HG03159 (cell line): ENCODE measurements at regions not wholly inside any gene's neighbourhood (a gene's known extent, or its start where the extent isn't known, plus 50 kb on each side); places are given as distances from the start of the nearest gene placed in this dataset.

ENCODE experiments used
- ATAC-seq: cut with Tn5 transposase; IDR thresholded peaks from one replicate; pipeline ENCODE4 v1.9.1; 2021; ENCODE audit warnings: mild to moderate bottlenecking, moderate library complexity; ENCODE audit not compliant: unreplicated experiment

DNA sequence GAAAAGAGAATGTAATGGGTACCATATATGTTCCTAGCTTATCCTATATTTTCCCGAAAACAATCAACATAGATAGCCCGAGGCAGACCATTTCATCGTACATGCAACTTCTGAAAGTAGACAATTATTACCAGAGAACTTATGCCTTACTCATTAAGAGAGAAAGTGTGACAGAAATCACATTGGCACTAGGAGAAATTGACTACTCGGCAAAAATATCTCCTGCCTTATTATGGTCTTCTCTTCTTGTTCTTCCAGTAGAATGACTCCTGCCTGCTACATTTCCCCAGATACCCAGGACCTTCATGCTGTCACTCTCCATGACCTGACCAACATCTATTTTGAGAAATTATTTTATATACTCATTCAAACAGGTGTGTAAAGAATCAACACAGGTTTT is 1015.7 kb downstream of the TUSC7 start:
- no peak for ATAC-seq

DNA sequence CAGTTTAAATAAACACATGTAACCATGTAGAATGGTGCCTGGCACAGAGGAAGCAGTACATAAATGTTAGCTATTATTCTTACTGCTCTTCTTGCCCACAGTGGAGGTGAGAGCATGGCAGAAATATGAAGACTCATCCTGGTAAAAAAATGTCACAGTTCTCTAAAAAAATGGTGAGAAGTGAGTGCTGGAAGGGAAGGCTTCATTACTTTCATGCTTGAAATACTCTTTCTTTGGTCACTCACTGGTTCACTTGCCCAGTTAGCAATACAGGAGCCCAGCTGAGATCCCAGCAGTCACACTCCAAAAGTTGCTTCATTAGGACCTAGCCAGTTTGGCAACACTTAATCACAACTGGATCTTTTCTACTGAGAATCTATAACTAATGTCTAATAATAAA is 1017.2 kb downstream of the TUSC7 start:
- ATAC-seq = no peak

DNA sequence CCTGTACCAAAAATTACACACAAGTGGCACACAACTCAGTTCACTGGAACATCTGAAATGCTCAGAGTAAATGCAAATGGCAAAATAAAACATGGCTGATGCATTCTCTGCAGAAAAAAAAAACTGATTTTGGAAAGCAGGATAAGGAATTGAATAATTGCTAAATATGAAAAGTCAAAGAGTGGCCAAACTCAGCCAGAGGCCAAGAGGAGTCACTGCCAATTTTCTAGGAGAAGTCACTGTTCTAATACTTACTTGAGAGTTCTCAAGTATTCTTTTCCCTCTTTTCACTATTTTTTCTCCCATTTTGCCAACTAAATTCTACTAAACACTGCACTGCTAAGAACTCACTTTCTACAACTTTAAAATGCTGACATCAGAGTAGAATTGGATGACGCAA is 1018.6 kb downstream of the TUSC7 start:
- ATAC-seq = no peak

DNA sequence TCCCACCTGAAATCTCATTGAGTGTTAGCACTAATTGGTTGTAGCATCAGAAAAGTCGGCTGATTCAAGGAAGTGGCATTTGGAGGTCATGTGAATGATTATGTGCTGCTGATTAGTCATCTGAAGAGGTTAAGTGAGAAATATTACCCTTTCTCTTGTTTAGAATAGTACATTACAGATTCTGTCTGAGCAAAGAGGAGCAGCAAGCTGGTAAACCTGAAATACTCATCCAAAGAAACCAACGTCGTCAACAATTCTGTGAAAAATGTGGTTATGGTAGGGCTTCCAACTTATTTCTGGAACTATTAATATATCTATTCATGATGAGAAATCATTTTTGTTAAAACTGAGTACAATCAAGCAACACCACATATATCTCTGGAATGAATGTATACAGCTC is 1024.9 kb downstream of the TUSC7 start:
- ATAC-seq = no peak

DNA sequence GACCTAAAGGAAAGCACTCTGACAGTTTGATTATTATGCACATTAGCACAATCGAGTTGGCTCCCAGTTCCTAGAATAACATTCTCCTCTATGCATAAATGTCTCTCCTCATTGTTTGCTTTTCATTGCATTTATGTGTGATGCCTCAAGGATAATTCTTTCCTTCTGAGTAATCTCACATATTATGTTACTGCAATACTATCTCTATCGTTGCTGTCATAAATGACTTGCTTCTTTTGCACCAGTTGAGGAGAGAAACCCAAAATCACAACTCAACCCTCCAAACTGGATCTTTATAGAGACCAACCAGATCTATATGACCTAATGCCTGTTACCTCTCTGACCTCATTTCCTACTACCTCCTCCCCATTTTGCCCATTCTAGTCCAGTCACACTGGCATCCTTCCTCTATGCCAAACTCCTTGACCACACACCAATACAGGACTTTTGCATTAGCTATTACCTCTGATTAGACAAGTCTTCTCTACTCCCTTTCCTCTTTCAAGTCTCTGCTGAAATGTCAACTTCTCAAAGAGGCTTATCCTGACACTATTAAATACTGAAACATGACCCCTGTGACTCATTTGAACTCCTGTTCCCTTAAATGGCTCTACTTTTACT is 1026.0 kb downstream of the TUSC7 start:
- ATAC-seq = no peak

DNA sequence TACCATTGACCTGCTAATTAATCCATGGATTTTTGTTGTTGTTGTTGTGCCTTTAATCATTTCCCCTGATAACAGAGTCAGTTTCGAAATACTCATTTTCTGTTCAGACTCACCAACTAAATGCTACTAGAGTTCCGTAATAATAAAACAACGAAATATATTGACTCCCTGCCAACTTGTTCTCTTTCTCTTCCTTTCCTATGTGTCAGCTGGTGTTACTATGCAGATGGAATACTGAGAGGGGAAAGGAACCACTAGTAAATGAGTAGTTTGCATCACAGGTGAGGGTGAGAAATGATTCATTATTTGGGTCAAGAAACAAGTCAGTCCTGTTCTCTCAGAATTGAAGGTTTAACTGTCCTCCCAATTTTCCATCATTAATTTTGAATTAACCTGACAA is 1027.3 kb downstream of the TUSC7 start:
- ATAC-seq = no peak

DNA sequence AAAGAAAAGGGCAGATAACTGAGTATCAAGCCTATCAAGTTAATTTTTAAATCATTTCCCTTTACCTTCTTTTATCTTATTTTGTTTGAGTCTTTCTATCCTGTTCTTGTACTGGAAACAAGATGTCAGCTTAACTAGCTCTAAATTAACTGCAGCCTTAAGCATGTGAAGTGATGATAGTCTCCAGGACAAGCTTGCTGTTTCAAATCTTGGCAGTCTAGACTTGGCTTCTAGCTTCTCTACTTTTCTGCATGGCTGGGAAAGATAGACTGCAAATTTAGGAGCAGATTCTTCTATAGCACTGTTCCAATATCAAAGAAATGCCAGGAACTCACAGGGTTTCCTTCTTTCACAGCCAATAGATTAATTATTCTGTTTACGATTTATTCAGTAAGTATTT is 1034.4 kb downstream of the TUSC7 start:
- no peak for ATAC-seq

DNA sequence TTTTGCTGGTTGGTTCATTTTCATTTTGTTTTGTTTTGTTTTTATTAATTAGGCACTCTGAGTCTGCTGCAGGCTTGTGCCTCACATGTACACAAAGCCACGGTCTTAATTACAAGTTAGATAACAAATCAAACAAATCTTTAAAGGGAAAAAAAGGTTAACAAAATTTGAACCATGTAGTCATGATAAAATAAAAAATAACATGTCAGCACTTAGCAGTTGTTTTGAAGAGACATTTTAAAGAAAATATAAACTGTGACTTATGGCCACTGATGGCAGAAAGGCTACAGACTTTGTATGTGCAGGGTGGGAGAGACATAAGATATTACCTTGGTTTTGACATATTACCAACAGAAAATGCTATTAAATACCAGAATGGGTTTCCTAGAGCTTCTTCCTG is 1035.4 kb downstream of the TUSC7 start:
- ATAC-seq = no peak

DNA sequence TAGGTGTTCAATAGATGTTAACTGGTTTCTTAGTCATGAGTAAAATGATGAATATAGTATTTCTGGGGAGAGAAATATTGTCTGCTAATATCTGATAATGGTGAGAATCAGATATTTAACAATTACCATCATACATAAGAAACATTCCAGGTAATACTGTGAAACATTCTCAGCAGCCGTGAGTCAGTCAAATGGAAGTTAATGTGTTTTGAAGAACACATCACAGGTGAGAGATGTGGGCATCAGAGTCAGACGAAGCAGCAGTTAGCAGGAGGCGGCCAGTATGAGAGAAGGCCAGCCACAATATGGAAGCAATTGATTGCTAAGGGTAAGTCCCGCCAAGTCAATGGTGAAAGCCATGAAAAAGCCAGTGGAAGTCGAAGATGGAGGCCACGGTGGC is 1035.9 kb downstream of the TUSC7 start:
- ATAC-seq = no peak

DNA sequence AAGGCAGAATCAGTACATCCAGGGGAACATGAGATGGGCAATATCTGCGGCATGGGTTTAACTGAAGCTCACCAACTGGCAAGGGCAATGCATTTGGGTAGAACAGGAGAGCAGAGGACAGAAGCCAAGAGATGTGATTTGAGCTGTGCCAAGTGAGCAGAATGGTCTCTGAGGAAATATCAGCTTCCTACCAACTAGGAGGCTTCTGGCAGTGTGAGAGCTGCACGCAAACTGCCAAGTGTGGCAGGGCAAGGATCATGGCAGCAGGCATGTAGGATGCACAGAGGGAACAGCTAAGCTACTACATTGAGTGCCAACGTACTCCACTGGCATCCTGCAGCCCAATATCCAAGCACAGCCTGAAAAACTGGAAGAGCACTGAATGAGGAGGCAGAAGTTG is 1036.5 kb downstream of the TUSC7 start:
- no peak for ATAC-seq

DNA sequence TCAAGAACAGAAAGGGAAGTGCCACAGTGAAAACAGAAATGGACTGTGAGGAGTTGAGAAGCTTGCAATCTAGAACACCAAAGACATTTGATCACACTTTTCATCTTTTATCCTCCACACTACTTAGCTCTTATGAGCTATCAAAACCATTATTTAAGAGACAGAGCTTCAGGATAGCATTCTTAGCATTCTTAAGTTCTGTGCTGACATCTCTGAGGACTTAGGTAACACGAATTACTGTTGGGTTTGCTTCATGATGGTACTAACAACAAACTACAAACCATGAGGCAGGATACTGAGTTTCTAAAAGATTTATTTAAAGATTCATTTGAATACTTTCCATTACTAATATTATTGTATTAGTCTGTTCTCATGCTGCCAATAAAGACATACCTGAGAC is 1038.6 kb downstream of the TUSC7 start:
- no peak for ATAC-seq

DNA sequence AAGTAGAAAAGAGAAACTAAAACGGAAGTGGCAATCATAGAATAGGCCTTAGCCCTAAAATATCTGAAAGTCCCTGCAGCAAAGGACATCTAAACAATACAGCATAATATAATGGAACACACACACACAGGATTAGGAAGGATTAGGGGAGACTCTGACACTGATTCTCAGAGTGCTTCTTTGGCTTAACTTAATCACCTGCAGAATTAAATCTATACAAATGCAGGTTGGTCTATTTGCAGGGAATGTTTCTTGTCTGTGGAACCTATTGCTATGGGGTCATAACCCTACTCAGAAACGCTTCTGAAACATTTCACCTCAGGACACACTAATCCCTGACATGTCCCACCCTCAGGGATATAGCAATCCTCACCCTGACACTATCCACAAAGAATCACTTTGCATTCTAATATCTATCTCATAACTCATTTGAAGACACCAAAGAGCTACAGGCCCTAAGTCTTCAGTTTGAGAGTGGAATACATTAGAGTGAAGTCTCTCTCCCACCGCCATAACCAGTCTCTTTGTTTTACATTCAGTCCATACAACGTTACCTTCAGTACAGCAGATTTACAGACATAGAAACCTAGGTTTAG is 1041.2 kb downstream of the TUSC7 start:
- ATAC-seq = no peak

DNA sequence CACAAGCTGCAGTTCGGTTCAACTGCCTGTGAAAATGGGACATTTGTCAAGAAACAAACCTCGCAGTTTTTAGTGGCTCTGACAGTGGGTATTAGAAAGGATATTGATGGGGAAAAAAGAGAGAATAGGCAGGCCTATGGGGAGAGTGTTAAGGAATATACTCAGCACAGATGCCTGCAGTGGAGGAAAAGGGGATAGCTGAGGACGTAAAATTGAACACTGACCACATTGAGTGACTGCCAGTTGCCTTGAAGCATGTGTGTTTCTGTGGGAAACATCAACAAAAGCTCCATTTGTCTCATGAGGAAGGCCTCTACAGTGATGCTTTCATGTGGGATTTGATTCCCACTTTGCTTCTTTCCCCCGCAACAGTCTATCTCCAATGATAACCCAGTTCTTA is 1042.1 kb downstream of the TUSC7 start:
- no peak for ATAC-seq

DNA sequence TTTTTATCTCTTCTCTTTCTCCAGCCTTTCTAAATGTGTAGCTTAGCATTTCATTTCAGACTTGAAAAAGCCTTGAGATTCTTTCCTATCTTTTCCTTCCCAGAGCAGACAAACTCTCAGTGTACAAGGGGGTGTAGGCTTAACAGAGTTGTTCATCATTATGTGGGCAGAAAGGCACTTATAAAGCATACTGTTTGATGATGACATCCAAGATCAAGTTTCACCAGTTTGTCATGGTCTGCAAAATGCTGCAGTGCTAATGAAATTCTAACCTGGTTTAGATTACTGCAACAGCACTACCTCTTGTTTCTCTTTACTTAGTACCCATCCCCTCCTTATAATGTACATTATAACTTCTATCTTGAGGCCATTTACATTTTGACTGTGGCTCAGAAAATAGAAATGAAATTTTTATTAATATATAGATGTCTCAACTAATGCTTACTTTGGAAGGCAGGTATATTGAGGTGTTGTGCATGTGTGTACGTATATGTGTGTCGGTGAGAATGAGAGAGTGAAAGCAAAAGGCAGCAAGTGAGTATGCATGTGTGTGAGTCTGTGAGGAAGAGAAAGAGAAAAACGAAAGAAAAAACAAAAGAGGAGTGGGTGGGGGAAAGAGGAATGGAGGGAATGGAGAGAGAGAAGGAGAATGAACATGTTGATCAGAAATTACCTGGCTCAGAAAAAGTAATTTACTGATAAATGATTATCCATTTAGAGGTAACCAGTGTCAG is 1043.6 kb downstream of the TUSC7 start:
- no peak for ATAC-seq

DNA sequence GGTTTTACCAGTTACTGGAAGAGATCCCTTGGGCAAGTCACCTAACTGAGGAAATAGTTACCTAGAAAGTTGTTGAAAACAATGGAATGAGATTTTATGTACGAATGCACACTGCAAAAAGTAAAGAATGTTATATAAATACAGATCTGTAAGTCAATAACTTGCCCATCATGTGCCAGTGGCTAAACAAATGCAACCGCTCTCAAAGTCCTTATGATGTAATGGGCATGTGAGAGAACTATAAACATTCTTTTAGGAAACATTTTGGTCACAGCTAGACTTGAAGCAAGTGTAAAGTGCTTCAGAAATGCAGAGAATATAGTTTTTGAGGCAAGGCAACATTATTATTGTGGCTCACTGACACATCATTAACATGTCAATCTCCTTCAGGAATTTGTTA is 1044.5 kb downstream of the TUSC7 start:
- ATAC-seq = no peak

DNA sequence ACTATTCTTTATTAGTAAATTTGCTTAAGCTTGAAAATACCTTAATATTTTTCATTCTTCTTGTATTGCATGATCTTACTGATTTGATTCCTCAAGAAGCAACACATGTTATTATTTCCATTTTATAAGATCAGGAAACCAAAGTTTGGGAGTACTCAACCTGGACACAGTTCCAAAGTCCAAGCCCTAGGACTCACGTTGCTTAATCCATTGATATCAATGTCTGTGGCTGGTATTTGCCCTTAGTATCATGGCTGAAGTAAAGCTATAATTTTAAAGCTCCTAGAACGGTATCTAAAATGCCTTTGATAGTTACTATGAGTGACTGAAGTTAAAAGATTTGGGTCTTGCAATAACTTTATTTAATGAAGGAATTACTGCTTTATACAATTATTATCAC is 1045.3 kb downstream of the TUSC7 start:
- ATAC-seq = no peak

DNA sequence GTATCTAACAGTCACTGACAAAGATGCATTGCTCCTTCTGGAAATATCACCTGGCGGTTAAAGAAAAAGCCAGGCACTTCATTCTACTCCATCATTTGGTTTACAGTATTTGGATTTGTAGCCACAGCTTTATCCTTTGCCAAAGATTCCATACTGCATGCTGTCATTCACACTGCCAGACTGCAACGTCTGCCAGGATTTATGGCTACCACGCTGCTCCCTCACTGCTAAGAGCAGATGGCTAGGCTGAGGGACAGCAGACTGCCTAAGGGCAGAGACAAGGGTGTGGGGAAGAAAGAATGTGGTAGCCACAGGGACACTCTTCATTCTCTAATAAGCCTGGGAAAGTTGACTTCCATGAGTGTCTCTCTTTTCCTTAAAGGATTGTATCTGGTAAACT is 1047.0 kb downstream of the TUSC7 start:
- ATAC-seq = no peak

DNA sequence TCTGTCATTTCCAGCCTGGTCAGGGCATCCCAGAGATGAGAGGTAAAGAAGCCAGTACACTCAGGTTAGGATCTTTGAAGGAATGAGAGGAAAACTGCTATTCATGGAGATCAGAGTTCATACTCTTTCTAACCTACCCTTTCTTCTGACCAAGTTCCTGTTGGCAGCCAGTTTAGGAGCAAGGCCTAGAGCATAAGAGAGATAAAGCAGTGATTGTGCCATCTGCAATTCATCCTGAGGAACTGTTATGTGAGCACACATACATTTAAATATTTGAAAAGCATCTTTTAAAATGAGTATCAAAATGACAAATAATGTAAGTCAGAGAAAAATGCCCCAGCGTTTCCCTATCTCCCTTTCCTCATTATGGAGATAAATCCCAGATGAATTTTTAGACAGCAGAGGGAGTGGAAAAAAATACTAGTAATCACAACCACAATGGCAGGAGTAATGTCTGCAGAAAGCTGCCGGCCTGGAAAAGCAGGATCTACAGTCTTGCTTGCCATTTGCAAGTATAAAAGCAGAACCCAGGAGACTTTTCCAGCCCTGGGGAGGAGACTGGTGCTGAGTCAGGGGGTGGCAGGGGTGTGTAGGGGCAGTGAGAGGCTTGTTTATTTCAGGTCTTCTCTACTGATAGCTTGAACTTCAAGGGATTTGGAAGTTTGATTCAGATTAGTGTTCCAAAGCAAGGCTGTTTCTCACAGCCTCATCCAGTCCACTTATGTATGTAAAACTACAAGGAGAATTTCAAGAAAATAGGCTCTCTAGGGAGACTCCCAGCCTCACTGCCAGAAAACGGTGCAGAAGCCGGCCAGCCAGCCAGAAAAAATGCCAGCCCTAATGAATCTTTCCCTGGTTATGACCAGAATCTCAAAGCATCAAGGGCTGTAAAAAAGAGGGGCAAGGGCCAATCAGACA is 1052.4 kb downstream of the TUSC7 start:
- no peak for ATAC-seq

DNA sequence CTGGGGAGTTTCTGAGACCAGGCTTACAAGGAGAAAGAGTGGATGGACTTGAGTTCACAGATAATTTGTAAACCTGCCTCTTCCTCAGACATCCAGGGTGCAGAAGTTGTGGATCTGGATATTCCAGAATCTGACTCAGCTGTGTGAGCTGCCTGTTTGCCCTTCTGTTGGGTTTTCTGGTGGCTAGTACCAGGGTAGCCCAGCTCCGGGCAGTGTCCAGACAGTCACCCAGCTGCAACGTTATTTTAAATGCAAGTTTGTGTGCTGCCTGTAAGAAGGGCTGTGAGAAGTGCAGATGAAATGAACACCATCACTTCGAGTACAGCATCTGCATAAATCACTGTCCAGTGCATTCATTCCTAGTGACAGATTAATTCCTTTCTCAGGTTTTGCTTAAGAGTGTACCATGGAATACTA is 1053.0 kb downstream of the TUSC7 start:
- no peak for ATAC-seq

DNA sequence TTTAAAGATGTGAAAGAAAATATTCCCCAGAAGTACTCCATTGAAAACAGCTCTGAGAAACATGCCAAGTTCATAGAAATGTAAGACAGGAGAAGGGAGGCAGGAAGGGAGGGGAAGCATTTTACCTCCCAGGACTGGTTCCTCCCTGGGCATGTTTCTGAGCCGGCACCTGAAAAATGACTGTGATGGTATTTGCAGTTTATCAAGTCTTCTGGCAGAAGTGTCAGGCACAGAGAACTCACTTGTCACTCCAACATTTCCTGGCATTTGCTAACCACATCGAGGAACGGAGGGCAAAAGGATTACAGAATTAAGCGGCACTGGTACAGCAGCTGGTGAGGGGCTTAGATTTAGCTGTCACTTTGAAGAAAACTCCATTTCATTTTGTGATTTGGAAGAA is 1054.0 kb downstream of the TUSC7 start:
- no peak for ATAC-seq

DNA sequence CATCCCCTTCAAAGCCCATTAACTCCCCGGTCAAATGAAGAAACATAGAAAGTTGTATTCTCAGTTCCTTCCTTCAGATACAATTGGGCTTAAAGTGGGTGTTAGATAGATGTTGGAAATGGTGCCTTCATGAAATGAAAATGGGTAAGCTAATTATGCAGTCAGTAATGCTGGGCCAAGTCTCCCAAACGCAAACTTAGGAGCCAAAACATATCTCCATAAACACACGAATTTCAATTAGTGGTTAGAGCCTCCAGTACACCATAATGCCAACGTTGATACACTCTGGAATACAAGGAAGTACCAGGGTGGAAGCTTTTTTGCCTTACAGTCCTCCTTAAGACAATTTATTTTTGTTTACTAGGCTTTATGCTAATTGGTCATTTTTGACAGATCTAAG is 1059.0 kb downstream of the TUSC7 start:
- no peak for ATAC-seq

DNA sequence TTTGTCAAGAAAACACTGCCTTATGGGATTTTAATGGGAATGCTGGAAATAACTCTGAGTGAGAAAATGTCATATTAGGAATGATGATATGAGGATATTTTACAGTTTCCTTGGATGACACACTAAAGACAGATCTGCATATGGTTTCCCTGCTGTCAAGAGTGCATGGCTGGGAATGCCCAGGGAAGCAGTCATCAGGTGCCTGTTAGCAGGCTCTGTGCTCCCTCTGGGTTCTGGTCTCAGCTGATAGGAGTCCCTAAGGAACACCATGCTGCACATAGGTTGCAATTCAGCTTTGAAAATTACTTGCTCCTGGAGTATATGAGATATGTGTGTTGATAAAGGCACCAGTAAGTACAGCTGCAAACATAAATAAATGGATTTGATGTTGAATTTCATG is 1064.6 kb downstream of the TUSC7 start:
- no peak for ATAC-seq
